GM21619 (cell line): ENCODE measurements at regions not wholly inside any gene's neighbourhood (a gene's known extent, or its start where the extent isn't known, plus 50 kb on each side); places are given as distances from the start of the nearest gene placed in this dataset.

ENCODE experiments used
- ATAC-seq: cut with Tn5 transposase; IDR thresholded peaks from one replicate; pipeline ENCODE4 v1.9.1; 2021; ENCODE audit not compliant: unreplicated experiment

- ATAC-seq, result no peak
Measured at GRCh38 chr22:48619721-48620120, 1208.0 kb downstream of the BRD1 start.

GRCh38 chr22:48618326-48618725 lies 1209.3 kb downstream of the BRD1 start:
- no peak for ATAC-seq

GRCh38 chr22:48616656-48617055 lies 1211.0 kb downstream of the BRD1 start:
- no peak for ATAC-seq

GRCh38 chr22:48615171-48616008 lies 1212.3 kb downstream of the BRD1 start:
- no peak for ATAC-seq

- ATAC-seq, result no peak
Measured at GRCh38 chr22:48613566-48614200, 1214.0 kb downstream of the BRD1 start.

- ATAC-seq, result no peak
Measured at GRCh38 chr22:48612077-48612995, 1215.3 kb downstream of the BRD1 start.

GRCh38 chr22:48609279-48609865 lies 1218.3 kb downstream of the BRD1 start:
- no peak for ATAC-seq

GRCh38 chr22:48607901-48608662 lies 1219.6 kb downstream of the BRD1 start:
- no peak for ATAC-seq

- no peak for ATAC-seq
Measured at GRCh38 chr22:48606684-48607307, 1220.9 kb downstream of the BRD1 start.

GRCh38 chr22:48605856-48606481 lies 1221.7 kb downstream of the BRD1 start:
- no peak for ATAC-seq

GRCh38 chr22:48605125-48605524 lies 1222.5 kb downstream of the BRD1 start:
- ATAC-seq, result no peak

- no peak for ATAC-seq
Measured at GRCh38 chr22:48603621-48604320, 1223.9 kb downstream of the BRD1 start.

GRCh38 chr22:48602805-48603518 lies 1224.7 kb downstream of the BRD1 start:
- no peak for ATAC-seq

GRCh38 chr22:48600681-48601080 lies 1227.0 kb downstream of the BRD1 start:
- no peak for ATAC-seq

- ATAC-seq, result no peak
Measured at GRCh38 chr22:48600171-48600570, 1227.5 kb downstream of the BRD1 start.

- ATAC-seq, result no peak
Measured at GRCh38 chr22:48599346-48599745, 1228.3 kb downstream of the BRD1 start.

- no peak for ATAC-seq
Measured at GRCh38 chr22:48596111-48596850, 1231.4 kb downstream of the BRD1 start.
